GM04503 (cell line): ENCODE measurements at regions not wholly inside any gene's neighbourhood (a gene's known extent, or its start where the extent isn't known, plus 50 kb on each side); places are given as distances from the start of the nearest gene placed in this dataset.
"Not testable (repeated sequence)": the region's sequence is repeated elsewhere in the genome, so short reads cannot be mapped to it uniquely, and the experiment has no call there.

Experiments used
- DNase-seq: peaks from one replicate; pipeline ENCODE4 v3.0.0-alpha.2; 2012; ENCODE audit warnings: low read depth

DNA sequence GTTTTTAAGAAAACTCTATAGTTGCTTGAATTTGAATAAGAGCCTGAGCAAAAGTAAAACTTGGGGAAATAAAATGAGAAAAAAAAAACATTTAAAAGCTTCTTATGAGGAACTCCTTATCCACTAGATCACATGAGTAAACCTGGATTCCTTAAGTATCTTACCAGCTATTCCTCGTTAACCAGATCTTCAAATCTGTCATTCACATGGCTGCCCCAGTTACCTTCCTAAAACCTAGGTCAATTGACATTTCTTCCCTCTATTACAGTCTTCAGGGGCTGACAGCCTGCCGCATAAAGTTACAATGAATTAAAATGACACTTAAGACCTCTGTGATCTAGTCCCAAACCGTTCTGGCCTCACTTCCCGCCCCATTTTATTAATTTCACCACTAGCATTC is 583.6 kb downstream of the NR2F2 start:
- DNase-seq, result no peak

DNA sequence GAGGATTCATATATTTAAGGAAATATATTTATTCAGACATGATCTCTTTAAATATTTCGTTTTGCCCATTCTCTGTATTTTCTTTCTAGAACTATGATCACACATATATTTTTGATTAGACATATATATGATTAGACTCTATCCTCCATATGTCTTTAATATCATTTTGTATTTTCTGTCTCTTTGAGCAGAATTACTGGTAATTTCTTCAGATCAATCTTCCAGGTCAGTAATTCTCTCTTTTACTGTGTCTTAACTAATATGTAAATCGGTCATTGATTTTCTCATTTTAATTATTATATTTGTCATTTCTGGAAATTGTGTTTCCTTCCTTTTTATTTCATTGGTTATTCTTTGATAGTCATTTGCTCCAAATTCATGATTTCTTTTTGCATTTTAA is 586.2 kb downstream of the NR2F2 start:
- no peak for DNase-seq

DNA sequence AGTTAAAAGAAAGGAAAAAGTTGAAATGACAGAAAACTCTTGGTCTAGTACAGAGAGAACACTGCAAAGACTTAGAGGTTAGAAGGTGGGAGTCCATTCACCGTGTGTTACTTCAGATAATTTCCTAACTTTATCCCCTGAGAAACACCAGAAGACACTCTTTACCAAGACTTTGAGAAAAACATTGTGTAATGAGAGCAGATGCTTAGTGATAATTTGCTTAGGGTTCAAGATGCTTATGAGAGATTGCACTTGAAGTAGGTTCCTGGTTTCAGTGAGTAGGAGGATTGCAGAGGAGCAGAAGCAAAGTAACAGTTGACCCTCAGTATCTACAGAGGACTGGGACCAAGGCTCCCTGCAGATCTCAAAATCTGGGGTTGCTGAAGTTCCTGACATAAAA is 594.1 kb downstream of the NR2F2 start:
- DNase-seq, result no peak

DNA sequence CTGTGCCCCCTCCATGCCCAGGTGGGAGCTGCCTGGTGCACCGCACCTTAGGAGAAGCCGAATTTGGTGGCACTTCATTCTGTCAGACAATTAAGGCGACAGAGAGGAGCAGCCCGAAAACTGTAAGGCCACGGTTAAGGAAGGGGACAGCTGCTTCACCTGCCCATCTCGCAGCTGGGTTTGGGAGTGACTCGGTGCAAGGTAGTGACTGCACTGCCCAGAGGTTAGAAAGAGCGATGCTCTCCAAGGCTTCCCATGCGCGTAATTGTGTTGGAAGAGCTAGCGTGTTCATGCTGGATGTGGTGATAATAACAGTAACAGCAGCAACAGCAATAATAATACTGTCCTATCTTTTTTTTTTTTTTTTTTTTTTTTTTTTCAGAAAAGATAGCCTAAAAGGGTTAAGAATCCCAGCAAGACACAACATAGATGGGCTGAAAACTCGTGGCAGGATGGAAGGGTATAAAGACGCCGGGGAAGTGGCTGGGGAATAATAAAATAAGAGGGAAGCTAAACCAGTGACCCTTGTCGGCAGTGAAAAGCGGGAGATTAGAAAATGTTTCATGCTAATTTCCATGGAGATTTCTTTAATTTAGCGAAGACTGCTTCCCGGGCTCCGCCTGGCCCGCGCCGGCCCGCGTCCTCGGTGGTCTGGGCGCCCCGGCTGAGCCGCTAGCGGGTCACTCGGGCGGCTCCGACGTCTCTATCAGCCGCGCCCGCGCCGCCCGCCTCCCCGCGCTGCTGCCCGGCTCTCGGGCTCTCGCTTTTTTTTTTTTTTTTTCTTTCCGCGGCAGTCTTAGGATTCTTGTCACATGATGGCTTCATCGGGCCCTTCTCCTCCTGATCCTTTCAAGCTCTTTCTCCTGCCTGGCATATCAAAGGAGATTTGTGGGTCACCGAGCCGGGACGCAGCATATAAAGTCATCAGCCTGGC is 617.1 kb downstream of the NR2F2 start:
- DNase-seq, result no peak

DNA sequence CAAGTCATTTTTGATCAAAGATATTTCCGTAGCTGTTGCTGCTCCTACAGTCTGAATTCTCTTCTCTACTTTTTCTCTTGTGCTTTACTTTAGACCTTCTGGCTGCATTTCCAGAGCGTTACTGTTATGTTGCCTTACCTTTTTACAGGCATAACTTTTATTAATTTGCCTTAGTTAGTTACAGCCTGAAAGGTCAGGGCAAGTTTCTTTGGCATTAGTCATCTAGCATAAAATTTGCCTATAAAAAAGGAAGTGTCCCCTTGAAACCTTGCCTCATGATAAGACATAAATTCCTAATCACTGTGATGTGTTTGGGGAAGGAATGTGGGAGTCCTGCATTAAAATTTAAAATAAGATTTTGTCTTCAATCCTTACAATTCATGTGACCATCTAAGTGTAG is 618.5 kb downstream of the NR2F2 start:
- DNase-seq, result no peak

DNA sequence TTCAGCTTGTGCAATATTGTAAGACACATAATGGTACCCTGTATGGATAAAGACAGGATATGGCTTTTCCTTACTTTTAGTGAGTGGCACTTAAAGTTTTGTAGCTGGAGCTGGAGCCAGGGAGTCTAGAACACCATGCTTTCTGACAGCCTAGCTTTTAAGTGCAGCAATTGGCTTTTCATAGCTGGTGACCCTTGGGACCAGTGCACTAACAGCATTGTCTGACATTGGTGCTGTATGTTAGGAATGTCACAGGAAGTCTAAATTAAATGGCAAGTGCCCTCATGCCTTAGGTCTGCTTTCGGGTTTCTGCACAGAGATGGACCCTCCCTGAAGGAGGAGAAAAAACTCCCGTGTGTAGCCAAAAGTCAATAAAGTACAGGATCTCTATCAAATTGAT is 628.2 kb downstream of the NR2F2 start:
- no peak for DNase-seq

DNA sequence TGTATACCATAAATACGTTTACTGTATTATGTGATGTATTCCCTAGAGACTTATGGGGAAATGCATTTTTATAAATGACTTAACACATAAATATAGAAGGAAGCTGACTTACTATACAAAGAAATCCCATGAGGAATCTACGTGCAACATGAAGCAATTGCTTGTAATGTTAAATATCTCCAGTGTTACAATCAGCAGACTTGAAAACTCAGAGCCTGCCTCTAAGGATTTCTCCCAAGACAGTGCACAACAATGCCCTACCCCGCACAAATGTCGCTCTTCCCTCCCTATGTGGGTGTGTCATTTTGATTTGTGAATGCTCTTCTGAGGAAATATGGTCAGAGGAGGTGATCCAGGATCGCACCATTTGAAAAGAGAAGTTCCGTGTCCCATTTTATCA is 629.0 kb downstream of the NR2F2 start:
- no peak for DNase-seq

DNA sequence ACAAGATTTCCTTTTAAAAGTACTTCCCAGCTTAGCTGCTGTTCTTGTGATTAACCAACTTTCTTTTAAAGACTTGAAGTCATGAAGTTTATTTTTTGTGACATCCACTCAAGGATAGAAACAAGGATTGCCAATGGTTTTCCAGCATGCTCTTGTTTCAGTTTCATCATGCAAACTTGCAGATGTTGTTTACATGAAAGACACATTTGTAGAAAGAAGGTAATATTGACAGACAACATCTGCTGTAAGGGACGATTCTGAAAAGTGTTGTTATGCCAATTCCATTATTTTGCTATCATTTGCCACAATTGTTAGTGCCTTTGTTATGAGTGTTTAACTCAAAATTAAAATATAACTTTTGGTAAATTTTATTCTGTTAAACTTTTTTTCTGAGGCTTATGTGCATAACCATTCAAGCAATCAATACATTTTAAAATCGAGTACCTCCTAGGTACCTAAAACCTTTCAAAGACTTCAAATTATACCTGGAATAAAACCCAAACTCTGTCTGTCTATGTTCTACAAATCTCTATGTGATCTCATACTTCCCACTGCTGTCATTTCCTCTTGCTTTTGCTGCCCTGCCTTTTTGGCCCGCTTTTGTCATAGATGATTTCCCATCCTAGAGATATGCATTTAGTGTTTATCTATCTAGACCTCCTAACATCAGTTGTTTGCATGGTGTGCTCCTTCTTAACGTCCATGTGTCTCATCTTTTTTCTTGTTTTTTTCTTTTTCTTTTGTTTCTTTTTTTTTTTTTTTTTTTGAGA is 630.4 kb downstream of the NR2F2 start:
- no peak for DNase-seq

DNA sequence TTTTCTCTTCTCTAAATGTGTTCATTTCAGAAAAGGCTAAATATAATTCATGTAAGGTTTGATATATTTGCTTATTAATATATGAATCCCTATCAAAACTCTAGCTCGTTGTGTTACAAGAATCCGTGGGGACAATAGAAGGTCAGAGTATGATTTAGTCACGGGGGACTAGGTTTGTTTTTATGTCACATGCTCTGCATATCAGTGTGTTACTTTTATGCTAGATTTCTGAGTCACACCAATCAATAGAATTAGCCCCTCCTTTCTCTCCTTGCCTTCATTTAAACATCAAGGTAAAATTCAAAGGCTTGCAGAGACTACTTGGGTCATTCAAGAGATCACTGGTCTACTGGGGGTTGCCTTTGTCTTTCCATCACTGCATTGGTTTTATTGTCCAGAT is 636.1 kb downstream of the NR2F2 start:
- DNase-seq, result no peak

DNA sequence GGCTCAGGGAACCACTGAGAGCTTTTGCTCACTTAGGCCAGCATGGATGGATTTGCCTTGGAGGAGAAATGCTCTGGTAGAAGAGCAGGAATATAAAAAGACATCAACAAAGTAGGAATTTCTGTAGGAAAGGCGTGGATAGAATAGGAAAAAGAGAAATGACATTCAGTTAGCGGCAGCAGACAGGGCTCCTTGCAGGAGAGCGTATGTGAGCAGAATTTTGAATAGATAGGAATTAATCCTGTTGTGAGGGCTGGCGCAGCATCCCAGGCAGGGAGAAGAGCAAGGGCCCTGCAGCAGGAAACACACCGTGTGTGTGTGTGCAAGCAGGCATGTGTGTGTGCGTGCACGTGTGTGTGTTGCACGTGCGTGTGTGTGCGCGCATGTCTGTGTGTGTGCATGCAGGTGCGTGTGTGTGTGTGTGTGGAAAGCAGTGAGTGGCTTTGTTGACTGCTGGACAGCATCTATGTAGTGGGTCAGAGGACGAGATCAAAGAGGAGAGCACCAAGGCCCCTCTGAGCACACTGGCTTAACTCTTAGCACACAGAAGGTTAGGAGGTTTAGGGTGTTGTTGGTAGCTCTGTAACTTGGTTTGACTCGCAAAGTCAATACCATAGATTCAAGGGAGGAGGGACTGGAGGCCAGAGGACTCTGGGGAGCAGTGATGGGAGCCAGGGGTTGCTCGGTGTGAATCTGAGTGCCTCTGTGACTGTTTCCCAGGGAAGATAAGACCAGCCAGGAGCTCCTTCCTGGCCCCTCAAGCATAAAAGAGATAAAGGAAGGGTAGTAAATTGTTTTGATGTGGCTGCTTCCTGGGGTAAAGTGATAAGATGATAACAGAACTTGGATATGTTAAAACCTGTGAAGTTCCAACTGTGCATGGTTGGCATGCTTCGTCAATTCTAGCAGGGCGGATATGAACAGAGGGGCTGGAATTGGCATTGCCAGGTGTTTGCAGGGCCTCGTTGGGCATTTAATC is 639.5 kb downstream of the NR2F2 start:
- no peak for DNase-seq

DNA sequence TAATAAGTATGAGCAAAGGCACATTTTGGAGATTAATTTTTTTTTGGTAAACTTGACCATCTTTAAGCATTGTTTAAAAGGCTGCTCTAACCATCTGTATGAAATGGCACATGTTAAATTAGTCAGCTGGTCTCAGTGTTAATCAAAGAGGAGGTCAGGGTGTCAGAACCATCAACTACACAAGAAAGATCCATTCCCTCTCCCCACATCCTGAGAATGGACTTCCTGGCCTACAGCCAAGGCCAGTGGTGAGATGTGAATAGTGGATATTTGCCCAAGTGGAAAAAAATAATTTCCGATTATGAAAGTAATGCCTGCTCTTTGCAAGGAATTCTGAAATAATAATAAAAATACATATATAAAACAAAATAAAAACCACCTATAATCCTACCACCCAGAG is 641.7 kb downstream of the NR2F2 start:
- no peak for DNase-seq

DNA sequence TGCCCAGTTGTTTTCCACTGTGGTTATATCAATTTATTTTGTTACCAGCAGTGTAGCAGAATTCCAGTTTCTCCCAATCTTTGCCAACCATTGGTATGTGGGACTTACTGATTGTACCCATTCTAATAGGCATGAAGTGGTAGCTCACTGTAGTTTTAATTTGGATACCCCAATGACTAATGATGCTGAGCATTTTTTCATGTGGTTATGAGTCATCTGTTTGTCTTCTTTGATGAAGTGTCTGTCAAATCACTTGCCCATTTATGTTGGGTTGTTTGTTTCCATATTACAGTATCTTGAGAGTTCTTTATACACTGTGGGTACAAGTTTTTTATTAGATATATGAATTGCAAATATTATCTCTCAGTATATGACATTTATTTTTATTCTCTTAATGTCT is 644.3 kb downstream of the NR2F2 start:
- no peak for DNase-seq

DNA sequence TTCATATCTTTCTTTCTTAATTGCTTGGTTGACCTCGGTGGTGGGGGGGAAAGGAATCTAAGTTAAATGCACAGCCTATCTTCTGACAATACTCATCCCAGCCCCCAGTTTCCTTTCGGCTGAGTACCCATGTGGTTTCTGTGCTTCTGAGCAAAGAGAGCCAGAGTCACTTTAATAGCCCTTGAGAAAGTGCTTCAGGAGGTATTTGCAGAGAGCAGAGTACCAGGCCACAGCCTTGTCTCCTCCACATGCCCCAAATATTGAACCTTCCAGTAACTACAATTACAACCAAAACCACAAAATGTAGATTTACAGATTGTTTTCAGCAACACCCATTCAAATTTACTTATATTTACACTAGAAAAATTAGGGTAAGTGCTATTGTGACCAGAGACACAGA is 647.4 kb downstream of the NR2F2 start:
- DNase-seq, result no peak

DNA sequence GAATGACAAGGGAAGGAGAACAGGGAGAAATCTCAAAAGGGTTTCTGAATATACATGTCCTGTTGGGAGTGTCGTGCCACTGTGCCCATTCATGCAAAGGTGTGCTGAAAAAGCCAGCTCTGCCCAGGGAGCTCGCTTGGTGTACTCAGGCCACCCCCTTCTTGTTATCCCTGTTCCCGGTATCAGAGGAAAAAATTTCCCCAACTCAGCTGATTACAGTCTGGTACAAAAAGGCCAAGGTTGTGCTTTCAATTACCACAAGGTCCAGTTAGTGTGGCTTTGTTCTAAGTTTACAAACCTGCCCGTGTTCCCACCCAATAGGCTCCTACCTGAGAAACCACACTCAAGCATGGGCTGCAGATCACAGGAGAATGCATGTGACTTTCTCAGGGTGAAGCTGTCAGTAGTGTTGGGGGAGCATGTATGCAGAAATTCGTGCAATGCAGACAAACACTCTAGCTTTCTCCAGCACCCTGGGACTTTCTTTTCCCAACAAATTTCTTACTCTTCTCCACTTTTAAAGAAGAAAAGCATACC is 648.5 kb downstream of the NR2F2 start:
- no peak for DNase-seq

DNA sequence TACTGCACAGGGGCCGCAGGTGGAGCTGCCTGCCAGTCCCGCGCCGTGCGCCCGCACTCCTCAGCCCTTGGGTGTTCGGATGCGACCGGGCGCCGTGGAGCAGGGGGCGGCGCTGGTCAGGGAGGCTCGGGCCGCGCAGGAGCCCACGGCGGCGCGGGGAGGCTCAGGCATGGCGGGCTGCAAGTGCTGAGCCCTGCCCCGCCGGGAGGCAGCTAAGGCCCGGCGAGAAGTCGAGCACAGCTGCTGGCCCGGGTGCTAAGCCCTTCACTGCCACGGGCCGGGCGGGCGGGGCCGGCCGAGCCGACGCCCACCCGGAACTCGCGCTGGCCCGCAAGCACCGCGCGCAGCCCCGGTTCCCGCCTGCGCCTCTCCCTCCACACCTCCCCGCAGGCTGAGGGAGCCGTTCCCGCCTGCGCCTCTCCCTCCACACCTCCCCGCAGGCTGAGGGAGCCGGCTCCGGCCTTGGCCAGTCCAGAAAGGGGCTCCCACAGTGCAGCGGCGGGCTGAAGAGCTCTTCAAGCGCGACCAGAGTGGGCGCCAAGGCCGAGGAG is 653.7 kb downstream of the NR2F2 start:
- DNase-seq, result not testable (repeated sequence)

DNA sequence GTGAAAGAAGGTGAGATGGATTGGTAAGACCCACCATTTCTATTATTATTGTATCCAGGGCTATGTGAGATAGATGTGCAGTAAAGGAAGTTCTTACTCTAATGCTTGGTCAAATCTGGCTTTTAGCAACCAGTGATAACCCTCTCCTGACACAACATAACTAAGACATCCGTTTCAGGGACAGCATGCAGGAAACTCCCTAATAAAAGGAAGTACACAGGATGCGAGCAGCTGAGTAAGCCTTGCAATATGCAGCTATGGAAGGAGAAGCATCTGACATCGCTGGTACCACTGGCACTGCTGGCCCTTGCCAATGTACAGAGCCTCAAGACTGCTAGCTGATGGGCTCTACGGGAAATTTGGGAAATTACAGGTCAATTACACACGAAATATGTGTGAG is 662.3 kb downstream of the NR2F2 start:
- no peak for DNase-seq

DNA sequence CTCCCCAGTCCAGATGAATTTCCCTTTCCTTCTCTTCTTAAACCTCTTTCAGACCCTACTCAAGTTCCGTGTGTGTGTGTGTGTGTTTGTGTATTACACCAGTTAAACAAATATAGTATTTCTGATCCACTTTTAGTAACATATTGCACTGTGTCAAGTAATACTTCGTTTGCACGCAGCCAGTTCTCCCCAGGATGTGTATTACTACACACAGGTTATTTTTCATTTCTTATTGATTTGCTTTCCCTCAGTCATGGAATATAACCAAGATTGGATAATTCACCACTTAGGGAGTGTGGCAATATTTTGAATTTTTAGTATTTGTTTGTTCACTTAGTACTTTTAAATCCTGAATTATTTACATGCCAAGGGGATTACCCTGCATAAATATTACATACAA is 667.0 kb downstream of the NR2F2 start:
- no peak for DNase-seq

DNA sequence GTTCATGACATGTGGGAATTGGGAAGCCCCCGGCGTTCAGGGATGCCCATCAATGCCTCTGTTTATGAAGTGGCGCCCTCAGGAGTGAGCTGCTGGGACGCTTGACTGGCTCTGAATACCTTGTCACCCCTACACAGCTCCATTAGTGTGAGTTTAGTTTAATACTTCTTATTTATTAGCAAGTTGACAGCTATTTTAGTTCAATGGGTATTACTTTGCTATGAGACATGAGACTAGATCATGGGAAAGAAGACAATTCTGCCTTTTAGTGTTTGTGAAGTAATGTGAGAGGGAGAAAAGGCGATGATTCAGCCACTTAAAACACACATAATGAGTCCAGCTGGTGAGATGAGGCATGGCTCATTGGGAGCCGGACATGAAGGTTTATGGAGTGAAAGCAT is 678.5 kb downstream of the NR2F2 start:
- no peak for DNase-seq

DNA sequence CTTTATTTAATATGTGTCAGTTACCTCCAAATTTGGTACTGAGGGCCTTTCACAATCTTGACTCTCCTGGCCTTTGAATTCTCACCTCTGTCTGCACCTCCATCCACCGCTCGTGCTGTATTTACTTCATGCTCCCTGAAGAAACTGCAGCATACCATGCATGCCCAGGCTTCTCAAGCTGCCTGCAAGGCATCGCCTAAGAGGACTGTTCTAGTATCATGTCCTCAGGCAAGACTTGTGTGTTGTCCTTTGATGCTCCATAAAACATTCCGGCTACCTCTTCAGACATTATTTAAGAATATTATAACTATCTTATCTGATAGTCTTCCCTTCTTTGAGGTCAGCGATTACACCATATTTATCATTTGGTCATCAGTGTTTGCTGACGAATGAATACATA is 682.5 kb downstream of the NR2F2 start:
- no peak for DNase-seq

DNA sequence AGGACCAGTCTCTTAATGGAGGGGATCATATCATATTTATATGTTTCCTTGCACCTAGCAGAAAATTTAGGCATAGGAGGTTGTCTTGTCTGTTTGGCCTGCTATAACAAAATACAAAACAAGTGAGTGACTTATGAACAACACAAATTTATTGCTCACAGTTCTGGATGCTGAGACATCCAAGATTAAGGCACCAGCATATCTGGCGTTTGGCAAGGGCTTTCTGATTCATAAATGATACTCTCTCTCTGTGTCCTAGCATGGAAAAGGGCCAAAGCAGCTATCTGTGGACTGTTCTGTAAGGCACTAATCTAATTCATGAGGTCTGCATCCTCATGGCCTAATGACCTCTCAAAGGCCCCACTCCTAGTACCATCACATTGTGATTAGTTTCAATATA is 683.0 kb downstream of the NR2F2 start:
- DNase-seq, result no peak

DNA sequence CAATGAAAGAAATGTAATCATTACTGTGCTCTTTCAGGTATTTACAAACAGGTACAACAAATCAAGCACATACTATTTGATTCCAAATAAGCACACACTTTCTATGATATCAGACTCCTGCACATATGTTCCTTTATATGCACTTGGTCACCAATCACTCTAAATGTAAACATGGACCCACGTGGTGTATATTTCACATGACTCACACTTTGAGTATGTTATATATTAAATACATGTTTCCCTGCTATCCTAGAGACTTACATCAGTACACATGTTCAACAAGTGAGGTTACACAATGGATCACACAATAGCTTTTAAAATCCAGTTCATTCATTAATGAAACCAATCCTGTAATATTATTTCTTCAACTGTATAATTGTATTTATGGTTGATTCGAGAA is 683.5 kb downstream of the NR2F2 start:
- no peak for DNase-seq

DNA sequence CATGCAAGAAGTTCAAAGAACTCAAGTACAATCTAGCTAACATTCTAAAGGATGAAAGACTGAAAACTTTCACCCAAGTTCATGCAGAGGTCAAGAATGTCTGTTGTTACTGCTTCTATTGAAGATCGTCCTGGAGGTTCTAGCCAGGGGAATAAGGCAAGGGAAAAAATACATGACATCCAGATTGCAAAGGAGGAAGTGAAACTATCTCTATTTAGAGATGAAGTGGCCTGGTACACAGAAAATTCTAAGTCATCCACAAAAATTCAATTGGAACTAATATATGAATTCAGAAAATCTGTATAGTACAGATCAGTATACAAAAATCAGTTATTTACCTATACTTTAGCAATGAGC is 693.0 kb downstream of the NR2F2 start:
- no peak for DNase-seq
